ENCODE measurements at regions not wholly inside any gene's neighbourhood (a gene's known extent, or its start where the extent isn't known, plus 50 kb on each side); places are given as distances from the start of the nearest gene placed in this dataset.

DNA sequence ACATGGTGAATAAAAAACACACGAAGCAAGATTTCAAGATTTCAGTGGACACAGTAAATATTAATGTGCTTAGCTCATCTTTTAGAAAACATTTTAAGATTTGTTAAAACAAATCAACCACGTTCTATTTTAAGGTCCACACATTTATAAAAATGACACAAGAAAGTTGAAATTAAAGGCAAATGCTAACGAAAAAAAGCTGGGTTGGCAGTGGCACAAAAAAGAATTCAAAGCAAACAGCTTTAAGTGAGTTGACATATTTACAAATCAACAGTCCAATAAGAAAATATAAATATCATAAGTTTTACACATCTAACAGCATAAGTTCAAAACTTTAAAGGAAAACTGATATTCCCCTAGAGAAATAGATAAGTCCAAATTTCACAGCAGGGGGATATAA is 430.4 kb upstream of the CCDC54 start:
- 56% methylated on average over 3 of the region's 3 CpGs for WGBS
- H3K9me3 ChIP-seq (ENCODE audit: control insufficient read depth in 4 of 4, low read length in 3 of 4): no peaks in the 10 kb centered on the region
- no peaks in the 10 kb centered on the region for H3K36me3 ChIP-seq (ENCODE audit: control insufficient read depth in 4 of 4, insufficient read depth in 3 of 4, low read depth in 1 of 4, low read length in 3 of 4)
- H3K4me1 ChIP-seq (ENCODE audit: control insufficient read depth in 4 of 4, insufficient read depth in 4 of 4, low read length in 3 of 4): no peaks in the 10 kb centered on the region
- no peak overlapping the region for H3K27ac ChIP-seq (ENCODE audit: low read depth in 1 of 2, low read length in 2 of 2)
- no peak for DNase-seq (ENCODE audit: low spot score)
- H3K9ac ChIP-seq (ENCODE audit: low read depth in 1 of 2, low read length in 2 of 2): no peak overlapping the region
- no peak overlapping the region for H3K4me3 ChIP-seq (ENCODE audit: low read depth in 1 of 3, low read length in 3 of 3)
- TF ChIP-seq, protein P1, sequence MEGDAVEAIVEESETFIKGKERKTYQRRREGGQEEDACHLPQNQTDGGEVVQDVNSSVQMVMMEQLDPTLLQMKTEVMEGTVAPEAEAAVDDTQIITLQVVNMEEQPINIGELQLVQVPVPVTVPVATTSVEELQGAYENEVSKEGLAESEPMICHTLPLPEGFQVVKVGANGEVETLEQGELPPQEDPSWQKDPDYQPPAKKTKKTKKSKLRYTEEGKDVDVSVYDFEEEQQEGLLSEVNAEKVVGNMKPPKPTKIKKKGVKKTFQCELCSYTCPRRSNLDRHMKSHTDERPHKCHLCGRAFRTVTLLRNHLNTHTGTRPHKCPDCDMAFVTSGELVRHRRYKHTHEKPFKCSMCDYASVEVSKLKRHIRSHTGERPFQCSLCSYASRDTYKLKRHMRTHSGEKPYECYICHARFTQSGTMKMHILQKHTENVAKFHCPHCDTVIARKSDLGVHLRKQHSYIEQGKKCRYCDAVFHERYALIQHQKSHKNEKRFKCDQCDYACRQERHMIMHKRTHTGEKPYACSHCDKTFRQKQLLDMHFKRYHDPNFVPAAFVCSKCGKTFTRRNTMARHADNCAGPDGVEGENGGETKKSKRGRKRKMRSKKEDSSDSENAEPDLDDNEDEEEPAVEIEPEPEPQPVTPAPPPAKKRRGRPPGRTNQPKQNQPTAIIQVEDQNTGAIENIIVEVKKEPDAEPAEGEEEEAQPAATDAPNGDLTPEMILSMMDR (IDR thresholded peaks at IDR 0.05; ENCODE audit: low read depth, low read length, missing input control): no peak
- TF ChIP-seq TAF1 (conservative IDR thresholded peaks at IDR 0.05) (no peak), HNF4A (conservative IDR thresholded peaks at IDR 0.05) (no peak), FOXA2 (IDR thresholded peaks at IDR 0.05) (no peak), HNF4G (IDR thresholded peaks at IDR 0.05) (no peak), SP1 (IDR thresholded peaks at IDR 0.05) (no peak), YY1 (IDR thresholded peaks at IDR 0.05) (no peak), GABPA (IDR thresholded peaks at IDR 0.05 in 1 of 2, conservative IDR thresholded peaks at IDR 0.05 in 1 of 2) (no peak), EGR1 (IDR thresholded peaks at IDR 0.05; ENCODE audit: low read depth in 2 of 2) (no peak), FOXA1 (IDR thresholded peaks at IDR 0.05) (no peak), RAD21 (IDR thresholded peaks at IDR 0.05) (no peak)
- TF ChIP-seq, protein P2, sequence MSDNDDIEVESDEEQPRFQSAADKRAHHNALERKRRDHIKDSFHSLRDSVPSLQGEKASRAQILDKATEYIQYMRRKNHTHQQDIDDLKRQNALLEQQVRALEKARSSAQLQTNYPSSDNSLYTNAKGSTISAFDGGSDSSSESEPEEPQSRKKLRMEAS (IDR thresholded peaks at IDR 0.05): no peak
- TF ChIP-seq, protein P3, sequence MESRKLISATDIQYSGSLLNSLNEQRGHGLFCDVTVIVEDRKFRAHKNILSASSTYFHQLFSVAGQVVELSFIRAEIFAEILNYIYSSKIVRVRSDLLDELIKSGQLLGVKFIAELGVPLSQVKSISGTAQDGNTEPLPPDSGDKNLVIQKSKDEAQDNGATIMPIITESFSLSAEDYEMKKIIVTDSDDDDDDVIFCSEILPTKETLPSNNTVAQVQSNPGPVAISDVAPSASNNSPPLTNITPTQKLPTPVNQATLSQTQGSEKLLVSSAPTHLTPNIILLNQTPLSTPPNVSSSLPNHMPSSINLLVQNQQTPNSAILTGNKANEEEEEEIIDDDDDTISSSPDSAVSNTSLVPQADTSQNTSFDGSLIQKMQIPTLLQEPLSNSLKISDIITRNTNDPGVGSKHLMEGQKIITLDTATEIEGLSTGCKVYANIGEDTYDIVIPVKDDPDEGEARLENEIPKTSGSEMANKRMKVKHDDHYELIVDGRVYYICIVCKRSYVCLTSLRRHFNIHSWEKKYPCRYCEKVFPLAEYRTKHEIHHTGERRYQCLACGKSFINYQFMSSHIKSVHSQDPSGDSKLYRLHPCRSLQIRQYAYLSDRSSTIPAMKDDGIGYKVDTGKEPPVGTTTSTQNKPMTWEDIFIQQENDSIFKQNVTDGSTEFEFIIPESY (IDR thresholded peaks at IDR 0.05): no peak
- TF ChIP-seq, protein P4, sequence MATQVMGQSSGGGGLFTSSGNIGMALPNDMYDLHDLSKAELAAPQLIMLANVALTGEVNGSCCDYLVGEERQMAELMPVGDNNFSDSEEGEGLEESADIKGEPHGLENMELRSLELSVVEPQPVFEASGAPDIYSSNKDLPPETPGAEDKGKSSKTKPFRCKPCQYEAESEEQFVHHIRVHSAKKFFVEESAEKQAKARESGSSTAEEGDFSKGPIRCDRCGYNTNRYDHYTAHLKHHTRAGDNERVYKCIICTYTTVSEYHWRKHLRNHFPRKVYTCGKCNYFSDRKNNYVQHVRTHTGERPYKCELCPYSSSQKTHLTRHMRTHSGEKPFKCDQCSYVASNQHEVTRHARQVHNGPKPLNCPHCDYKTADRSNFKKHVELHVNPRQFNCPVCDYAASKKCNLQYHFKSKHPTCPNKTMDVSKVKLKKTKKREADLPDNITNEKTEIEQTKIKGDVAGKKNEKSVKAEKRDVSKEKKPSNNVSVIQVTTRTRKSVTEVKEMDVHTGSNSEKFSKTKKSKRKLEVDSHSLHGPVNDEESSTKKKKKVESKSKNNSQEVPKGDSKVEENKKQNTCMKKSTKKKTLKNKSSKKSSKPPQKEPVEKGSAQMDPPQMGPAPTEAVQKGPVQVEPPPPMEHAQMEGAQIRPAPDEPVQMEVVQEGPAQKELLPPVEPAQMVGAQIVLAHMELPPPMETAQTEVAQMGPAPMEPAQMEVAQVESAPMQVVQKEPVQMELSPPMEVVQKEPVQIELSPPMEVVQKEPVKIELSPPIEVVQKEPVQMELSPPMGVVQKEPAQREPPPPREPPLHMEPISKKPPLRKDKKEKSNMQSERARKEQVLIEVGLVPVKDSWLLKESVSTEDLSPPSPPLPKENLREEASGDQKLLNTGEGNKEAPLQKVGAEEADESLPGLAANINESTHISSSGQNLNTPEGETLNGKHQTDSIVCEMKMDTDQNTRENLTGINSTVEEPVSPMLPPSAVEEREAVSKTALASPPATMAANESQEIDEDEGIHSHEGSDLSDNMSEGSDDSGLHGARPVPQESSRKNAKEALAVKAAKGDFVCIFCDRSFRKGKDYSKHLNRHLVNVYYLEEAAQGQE (IDR thresholded peaks at IDR 0.05): no peak
- H3K27me3 ChIP-seq (ENCODE audit: control insufficient read depth in 4 of 4, insufficient read depth in 4 of 4, low read length in 3 of 4): no peaks in the 10 kb centered on the region

DNA sequence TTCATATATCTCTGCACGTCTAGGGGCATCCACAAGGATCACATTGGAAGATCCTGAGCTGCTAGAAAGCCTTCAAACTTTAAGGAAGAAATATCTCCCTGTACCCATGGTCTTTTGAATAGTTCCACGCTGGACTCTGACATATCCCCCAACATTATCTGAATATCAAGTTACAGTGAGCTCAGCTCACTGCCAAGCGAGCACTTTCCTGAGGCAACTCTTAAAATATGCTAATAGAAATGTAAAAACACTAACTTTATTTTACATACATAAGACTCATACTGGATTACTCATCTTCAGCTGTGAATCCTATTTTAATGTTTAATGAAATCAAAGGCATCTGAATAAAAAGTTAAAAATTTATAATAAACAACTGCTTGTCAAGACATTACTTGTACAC is 420.2 kb upstream of the CCDC54 start:
- Histone ChIP-seq H3K9me3 (ENCODE audit: control insufficient read depth in 4 of 4, low read length in 3 of 4) (no peaks in the 10 kb centered on the region), H3K36me3 (ENCODE audit: control insufficient read depth in 4 of 4, insufficient read depth in 3 of 4, low read depth in 1 of 4, low read length in 3 of 4) (no peaks in the 10 kb centered on the region), H3K27me3 (ENCODE audit: control insufficient read depth in 4 of 4, insufficient read depth in 4 of 4, low read length in 3 of 4) (no peaks in the 10 kb centered on the region), H3K9ac (ENCODE audit: low read depth in 1 of 2, low read length in 2 of 2) (no peak overlapping the region), H3K27ac (ENCODE audit: low read depth in 1 of 2, low read length in 2 of 2) (no peak overlapping the region), H3K4me1 (ENCODE audit: control insufficient read depth in 4 of 4, insufficient read depth in 4 of 4, low read length in 3 of 4) (no peaks in the 10 kb centered on the region), H3K4me3 (ENCODE audit: low read depth in 1 of 3, low read length in 3 of 3) (no peak overlapping the region)
- TF ChIP-seq RAD21 (IDR thresholded peaks at IDR 0.05): no peak
- TF ChIP-seq, protein P5, sequence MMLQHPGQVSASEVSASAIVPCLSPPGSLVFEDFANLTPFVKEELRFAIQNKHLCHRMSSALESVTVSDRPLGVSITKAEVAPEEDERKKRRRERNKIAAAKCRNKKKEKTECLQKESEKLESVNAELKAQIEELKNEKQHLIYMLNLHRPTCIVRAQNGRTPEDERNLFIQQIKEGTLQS (IDR thresholded peaks at IDR 0.05): no peak
- no peak for TF ChIP-seq FOXA1 (IDR thresholded peaks at IDR 0.05)
- no peak for TF ChIP-seq HNF4G (IDR thresholded peaks at IDR 0.05)
- no peak for TF ChIP-seq SP1 (IDR thresholded peaks at IDR 0.05)
- no peak for TF ChIP-seq HNF4A (conservative IDR thresholded peaks at IDR 0.05)
- TF ChIP-seq, protein P2 (IDR thresholded peaks at IDR 0.05): no peak
- TF ChIP-seq, protein P1 (IDR thresholded peaks at IDR 0.05; ENCODE audit: low read depth, low read length, missing input control): no peak
- TF ChIP-seq GABPA (IDR thresholded peaks at IDR 0.05 in 1 of 2, conservative IDR thresholded peaks at IDR 0.05 in 1 of 2): no peak
- TF ChIP-seq FOXA2 (IDR thresholded peaks at IDR 0.05): no peak
- TF ChIP-seq RXRA (IDR thresholded peaks at IDR 0.05): no peak
- TF ChIP-seq, protein P3 (IDR thresholded peaks at IDR 0.05): no peak
- TF ChIP-seq YY1 (IDR thresholded peaks at IDR 0.05): no peak
- TF ChIP-seq NR2F2 (IDR thresholded peaks at IDR 0.05): no peak
- DNase-seq (ENCODE audit: low spot score): no peak
- 72% methylated on average over 3 of the region's 3 CpGs for WGBS

Measured in liver (tissue), 8 donors.